DMS 273 treated with DMSO at 0.1 percent for 48 hours (cell line): ENCODE measurements at regions not wholly inside any gene's neighbourhood (a gene's known extent, or its start where the extent isn't known, plus 50 kb on each side); places are given as distances from the start of the nearest gene placed in this dataset.
A peak's percentile ranks its signal among the peaks of the same experiment; 100 is the strongest.
"Not testable (repeated sequence)": the region's sequence is repeated elsewhere in the genome, so short reads cannot be mapped to it uniquely, and the experiment has no call there.

Experiments
- DNase-seq: peaks from one replicate; lab custom pipeline; 2025; lab: John Stamatoyannopoulos, UW

- no peak for DNase-seq
Observed at GRCh38 chr12:84043355-84043754, 869.2 kb downstream of the SLC6A15 start.

- no peak for DNase-seq
Observed at GRCh38 chr12:84038242-84038641, 874.4 kb downstream of the SLC6A15 start.

- DNase-seq, result no peak
Observed at GRCh38 chr12:84036912-84037311, 875.7 kb downstream of the SLC6A15 start.

- no peak for DNase-seq
Observed at GRCh38 chr12:84035766-84036165, 876.8 kb downstream of the SLC6A15 start.

DNA sequence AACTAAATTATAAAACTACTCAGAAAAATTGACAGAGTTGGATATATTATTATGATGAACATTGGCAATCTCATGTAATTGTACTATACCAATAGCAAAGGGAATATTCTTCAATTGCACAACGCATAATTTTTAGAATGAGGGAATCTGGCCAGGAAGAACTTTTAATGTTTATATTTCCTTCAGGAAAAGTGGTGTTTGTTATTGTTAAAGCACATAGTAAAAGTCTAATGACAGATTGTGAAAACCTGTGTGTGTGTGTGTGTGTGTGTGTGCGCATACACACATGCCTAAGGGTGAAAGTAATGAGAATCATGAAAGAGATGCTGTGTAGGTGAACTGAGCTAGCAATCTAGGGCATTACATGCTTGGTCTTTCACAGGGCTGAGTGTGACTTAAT, 877.7 kb downstream of the SLC6A15 start:
- no peak for DNase-seq

GRCh38 chr12:84033162-84033561, 879.4 kb downstream of the SLC6A15 start:
- no peak for DNase-seq

GRCh38 chr12:84018556-84019179, 893.9 kb downstream of the SLC6A15 start:
- not testable (repeated sequence) for DNase-seq

DNA sequence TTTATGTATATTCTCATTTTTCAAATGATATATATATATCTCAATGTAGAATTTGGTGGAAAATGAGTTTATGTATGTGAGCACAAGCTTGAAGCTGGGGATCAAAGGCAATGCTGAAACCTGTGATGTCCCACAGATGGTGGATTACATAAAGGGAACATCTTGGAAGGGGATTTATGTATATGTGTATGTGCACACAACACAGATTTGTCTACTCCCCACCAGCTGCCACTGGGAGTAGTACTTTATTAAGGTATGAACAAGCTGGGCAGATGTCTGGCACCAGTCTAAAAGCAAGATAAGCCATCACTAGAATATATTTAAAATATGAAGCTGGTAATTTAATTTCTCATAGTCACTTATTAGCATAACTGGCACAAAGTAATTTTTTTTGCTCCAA, 895.6 kb downstream of the SLC6A15 start:
- peak; percentile 85 for DNase-seq

DNA sequence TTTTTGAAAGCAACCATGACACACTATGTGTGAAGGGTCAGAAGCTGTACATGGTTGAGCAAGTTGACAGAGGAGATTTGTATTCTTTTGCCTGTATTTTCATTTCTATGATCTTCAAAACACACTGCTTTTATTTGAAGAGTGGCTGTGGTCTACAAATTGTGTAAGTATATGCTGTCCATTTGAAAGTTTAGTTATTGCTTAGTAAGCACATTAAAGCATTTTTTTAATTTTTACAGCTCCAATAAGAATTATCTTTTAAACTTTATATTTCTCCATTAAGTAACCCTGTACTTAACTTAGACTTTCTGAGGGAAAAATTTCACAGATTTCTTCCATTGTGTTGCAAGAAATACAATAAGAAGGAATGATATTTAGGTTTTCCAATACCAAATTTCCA, 915.2 kb downstream of the SLC6A15 start:
- no peak for DNase-seq

DNA sequence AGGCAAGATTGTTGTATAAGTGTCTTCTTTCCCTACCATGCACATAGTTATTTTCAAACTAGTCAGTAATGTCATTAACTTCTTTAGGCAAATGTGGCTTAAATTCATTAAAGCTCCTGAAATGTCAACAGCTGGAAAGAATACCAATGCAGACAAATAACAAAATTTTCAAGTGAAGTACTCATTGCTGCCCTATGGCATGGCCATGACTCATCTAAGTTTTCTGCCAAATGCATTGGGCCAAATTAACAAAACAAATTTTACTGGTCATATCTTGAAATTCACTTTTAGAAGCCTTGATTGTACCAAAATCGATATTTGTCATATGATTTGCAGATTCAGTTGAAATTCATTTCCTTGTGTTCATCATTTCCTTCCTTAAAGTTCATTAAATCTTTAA, 915.9 kb downstream of the SLC6A15 start:
- DNase-seq, result no peak

DNA sequence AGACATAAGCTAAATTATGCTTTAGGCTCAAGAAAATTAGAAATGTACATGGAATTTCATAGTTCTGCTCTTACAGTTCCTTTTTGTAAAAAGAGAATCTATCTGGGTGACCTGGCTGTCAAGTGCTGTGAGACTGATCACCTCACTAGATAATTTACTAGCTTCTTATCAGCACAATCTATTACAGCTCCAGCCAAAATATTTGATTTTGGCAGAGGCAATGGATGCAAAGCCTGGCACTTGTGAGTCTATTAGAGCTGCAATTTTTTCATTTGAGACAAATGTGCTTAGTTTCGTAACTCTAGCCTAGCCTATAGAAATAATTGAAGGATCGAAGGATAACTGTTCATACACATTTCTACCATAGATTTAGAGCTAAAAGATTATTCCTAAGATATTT, 927.5 kb downstream of the SLC6A15 start:
- peak; percentile 0 for DNase-seq

DNA sequence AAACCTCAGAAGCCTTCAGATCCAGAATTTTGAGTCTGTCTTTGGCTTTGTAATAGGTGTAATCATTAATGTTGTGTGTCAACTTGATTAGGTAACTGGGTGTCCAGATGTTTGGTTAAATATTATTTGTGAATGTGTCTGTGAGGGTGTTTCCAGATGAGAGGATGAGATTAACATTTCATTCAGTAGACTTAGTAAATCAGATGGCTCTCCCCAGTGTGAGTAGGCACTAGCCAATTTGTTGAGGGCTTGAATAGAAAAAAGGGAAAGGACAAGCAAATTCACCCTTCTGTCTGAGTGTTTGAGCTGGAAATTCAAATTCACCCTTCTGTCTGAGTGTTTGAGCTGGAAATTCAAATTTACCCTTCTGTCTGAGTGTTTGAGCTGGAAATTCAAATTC, 932.2 kb downstream of the SLC6A15 start:
- DNase-seq, result no peak

GRCh38 chr12:83979785-83980184, 932.8 kb downstream of the SLC6A15 start:
- DNase-seq, result no peak

DNA sequence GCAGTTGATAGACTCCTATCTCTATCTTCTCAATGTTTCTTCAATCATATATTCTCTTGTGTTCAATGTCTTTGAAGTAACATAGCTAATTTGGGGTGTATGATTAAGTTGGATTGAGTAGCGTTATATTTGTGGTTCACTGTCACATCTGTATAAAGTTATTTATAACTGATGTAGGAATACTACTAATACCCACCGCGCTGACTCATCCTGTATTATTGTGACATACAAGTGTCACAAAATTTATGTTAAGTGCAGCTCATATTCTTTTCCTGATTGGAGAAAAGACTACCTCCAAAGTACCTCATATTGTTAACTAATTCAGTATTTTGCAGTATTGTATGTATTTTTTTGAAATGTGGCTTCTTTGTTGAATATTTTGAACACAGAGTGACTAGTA, 940.8 kb downstream of the SLC6A15 start:
- DNase-seq, result no peak

- DNase-seq, result no peak
Observed at GRCh38 chr12:83960767-83961166, 951.8 kb downstream of the SLC6A15 start.

GRCh38 chr12:83958997-83959396, 953.6 kb downstream of the SLC6A15 start:
- no peak for DNase-seq

- no peak for DNase-seq
Observed at GRCh38 chr12:83954956-83955601, 957.5 kb downstream of the SLC6A15 start.

- no peak for DNase-seq
Observed at GRCh38 chr12:83954071-83954789, 958.4 kb downstream of the SLC6A15 start.

DNA sequence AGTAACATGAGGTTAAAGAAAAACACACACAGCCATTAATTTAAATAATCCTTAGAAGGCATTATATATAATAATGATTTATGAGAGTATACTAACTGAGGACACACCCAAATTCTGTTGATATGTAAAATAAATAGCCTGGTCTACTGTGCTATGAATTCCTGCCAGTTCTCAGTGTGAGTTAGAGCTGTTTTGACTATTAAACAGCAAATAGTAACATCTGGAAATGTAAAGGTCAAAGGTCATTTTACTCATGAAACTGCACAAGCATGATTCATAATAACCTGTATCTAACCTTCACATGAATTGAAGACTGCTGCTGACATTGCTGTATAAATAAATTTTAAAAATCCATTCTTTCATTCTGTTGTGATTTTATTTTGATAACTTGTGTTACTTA, 966.7 kb downstream of the SLC6A15 start:
- DNase-seq, result no peak

DNA sequence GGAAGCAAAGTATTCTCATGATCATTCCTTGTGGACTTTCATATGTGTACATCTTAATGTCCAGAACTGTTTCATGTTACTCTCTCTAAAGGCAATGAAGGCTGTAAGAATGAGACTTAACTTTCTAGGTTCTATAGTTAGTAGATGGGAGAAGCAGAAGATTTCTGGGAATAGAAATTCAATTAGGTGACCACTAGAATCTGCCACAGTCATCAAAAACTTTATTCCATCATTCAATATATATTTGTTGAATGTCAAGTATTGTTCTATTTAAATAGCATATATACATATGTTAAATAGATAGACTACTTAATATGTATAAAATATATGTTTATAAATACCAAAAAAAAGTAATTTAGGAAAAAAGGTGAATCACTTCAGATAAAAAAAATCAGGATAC, 972.9 kb downstream of the SLC6A15 start:
- DNase-seq, result no peak

DNA sequence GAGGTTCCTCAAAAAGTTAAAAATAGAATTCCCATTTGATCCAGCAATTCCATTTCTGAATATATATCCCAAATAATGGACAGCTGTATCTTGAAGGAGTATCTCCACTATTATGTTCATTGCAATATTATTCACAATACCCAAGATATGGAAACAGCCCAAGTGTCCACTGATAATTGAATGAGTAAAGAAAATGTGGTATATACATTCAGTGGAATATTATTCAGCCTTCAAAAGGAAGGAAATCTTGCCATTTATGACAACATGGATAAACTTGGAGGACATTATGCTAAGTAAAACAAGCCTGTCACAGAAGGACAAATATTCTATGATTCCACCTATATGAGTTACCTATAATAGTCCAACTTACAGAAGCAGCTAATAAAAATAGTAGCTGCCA, 979.0 kb downstream of the SLC6A15 start:
- no peak for DNase-seq

DNA sequence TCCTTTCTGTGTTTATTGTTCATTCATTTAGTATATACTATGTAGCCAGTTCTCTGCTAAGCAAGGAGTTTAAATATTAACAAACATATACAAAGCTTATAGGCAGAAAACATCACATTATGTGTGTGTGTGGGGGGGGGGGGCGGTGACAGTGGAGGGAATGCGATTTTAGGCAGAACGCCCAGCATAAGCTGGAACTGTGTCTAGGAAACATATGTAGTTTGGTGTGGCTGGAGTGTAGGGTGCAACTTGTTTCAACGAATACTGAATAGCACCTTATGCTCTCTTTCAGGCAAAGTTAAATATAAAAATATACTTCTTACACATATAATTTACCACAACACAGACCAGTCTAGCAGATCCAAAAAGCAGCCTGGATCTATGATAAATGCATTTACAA, 980.6 kb downstream of the SLC6A15 start:
- no peak for DNase-seq

GRCh38 chr12:83931451-83931850, 981.1 kb downstream of the SLC6A15 start:
- no peak for DNase-seq
